ENCODE measurements at regions not wholly inside any gene's neighbourhood (a gene's known extent, or its start where the extent isn't known, plus 50 kb on each side); places are given as distances from the start of the nearest gene placed in this dataset.

DNA sequence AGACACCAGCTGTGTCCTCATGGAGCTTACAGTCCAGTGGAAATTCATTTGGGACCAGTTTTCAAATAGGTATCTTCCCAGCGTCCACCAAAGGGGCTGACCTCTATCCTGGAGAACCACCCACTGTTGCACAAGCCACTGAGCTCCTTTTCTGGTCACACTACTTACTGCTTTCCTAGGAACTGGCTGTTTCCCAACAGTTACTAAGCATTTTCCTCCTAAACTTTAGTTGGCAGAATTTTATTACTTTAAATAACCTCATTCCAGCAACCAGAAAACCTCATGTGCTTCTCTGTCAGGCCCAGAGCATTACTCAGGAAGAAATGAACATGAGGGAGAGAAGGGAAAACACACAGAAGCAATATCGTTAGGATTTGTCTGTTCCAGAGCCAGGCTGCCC is 183.1 kb downstream of the GPAM start:
- Histone ChIP-seq H3K23me2 (ENCODE audit: insufficient read length, low read depth, low read length, poor library complexity, severe bottlenecking) (no peaks in the 10 kb centered on the region), H3K23ac (ENCODE audit: insufficient read length, low read depth, low read length) (no peak overlapping the region), H2BK20ac (ENCODE audit: low read depth, low read length, poor library complexity, severe bottlenecking) (no peak overlapping the region), H2BK120ac (ENCODE audit: low read depth, low read length, poor library complexity, severe bottlenecking) (no peak overlapping the region), H3K9me3 (ENCODE audit: control insufficient read depth, low read depth, low read length) (no peaks in the 10 kb centered on the region), H3K9ac (ENCODE audit: extremely low read depth, insufficient read length, low read length) (no peak overlapping the region), H3K79me1 (ENCODE audit: insufficient read depth, low read depth, low read length, poor library complexity, severe bottlenecking) (no peaks in the 10 kb centered on the region), H3K27ac (ENCODE audit: insufficient read length, low read depth, low read length) (no peak overlapping the region), H2AK5ac (ENCODE audit: insufficient read length, low read length) (no peak overlapping the region), H3K4me1 (ENCODE audit: insufficient read depth, low read length) (peaks cover 6% of the 10 kb centered on the region; the same call in 1 of the 2 replicates), H3K27me3 (ENCODE audit: insufficient read depth, low read length) (no peaks in the 10 kb centered on the region), H2BK12ac (ENCODE audit: insufficient read length, low read depth, low read length) (no peak overlapping the region), H3K4me2 (ENCODE audit: insufficient read depth, insufficient read length, low read length) (no peak overlapping the region), H3K56ac (ENCODE audit: insufficient read length, low read depth, low read length) (no peak overlapping the region), H4K91ac (ENCODE audit: insufficient read length, low read depth, low read length) (no peak overlapping the region), H2BK5ac (ENCODE audit: insufficient read length, low read length) (no peak overlapping the region), H3K4ac (ENCODE audit: low read depth, low read length) (no peak overlapping the region), H3T11ph (ENCODE audit: low read length) (no peak overlapping the region), H3K14ac (ENCODE audit: insufficient read depth, low read length) (no peak overlapping the region), H4K8ac (replicated peaks; ENCODE audit: insufficient read length, low read depth, low read length) (no peak overlapping the region), H2AFZ (ENCODE audit: low read length) (no peak overlapping the region), H4K20me1 (ENCODE audit: control insufficient read depth, insufficient read depth, insufficient read length) (no peaks in the 10 kb centered on the region), H3K18ac (ENCODE audit: insufficient read length, low read depth, low read length) (no peak overlapping the region), H4K5ac (ENCODE audit: insufficient read length, low read depth, low read length) (no peak overlapping the region), H2BK15ac (ENCODE audit: low read depth, low read length) (no peak overlapping the region), H3K79me2 (ENCODE audit: insufficient read depth, low read length) (no peaks in the 10 kb centered on the region)
- Mint-ChIP-seq H3K4me3 (no peak overlapping the region), H3K27me3 (ENCODE audit: low read depth) (peaks cover 3% of the 10 kb centered on the region), H3K36me3 (ENCODE audit: insufficient read depth in 1 of 3, low read depth in 3 of 3) (no peaks in the 10 kb centered on the region), H3K27ac (no peak overlapping the region; a peak in 1 of 7 replicates), H3K4me1 (peaks cover 24 to 27% of the 10 kb centered on the region in 2 experiments), H3K9me3 (no peaks in the 10 kb centered on the region)
- TF ChIP-seq, protein P1, sequence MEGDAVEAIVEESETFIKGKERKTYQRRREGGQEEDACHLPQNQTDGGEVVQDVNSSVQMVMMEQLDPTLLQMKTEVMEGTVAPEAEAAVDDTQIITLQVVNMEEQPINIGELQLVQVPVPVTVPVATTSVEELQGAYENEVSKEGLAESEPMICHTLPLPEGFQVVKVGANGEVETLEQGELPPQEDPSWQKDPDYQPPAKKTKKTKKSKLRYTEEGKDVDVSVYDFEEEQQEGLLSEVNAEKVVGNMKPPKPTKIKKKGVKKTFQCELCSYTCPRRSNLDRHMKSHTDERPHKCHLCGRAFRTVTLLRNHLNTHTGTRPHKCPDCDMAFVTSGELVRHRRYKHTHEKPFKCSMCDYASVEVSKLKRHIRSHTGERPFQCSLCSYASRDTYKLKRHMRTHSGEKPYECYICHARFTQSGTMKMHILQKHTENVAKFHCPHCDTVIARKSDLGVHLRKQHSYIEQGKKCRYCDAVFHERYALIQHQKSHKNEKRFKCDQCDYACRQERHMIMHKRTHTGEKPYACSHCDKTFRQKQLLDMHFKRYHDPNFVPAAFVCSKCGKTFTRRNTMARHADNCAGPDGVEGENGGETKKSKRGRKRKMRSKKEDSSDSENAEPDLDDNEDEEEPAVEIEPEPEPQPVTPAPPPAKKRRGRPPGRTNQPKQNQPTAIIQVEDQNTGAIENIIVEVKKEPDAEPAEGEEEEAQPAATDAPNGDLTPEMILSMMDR (conservative IDR thresholded peaks at IDR 0.05), result no peak
- no CpG with 5 or more reads among the region's 2 CpGs for WGBS (ENCODE audit: extremely low coverage, insufficient read length, low lambda C conversion rate)
- DNase-seq, result no peak
